ENCODE measurements at regions not wholly inside any gene's neighbourhood (a gene's known extent, or its start where the extent isn't known, plus 50 kb on each side); places are given as distances from the start of the nearest gene placed in this dataset.

- DNase-seq: no peak
Measured at GRCh38 chr12:60391791-60392190, 796.0 kb downstream of the SLC16A7 start.

GRCh38 chr12:60393093-60393492, 797.3 kb downstream of the SLC16A7 start:
- no peak for DNase-seq

- DNase-seq: no peak
Measured at GRCh38 chr12:60394665-60395064, 798.8 kb downstream of the SLC16A7 start.

GRCh38 chr12:60398547-60398946, 802.7 kb downstream of the SLC16A7 start:
- no peak for DNase-seq

GRCh38 chr12:60399064-60399463, 803.2 kb downstream of the SLC16A7 start:
- no peak for DNase-seq

GRCh38 chr12:60402996-60403395, 807.2 kb downstream of the SLC16A7 start:
- DNase-seq: no peak

GRCh38 chr12:60415351-60415750, 819.5 kb downstream of the SLC16A7 start:
- DNase-seq: no peak

GRCh38 chr12:60419986-60420385, 824.2 kb downstream of the SLC16A7 start:
- no peak for DNase-seq

- DNase-seq: no peak
Measured at GRCh38 chr12:60421741-60422140, 825.9 kb downstream of the SLC16A7 start.

GRCh38 chr12:60437297-60437696, 841.5 kb downstream of the SLC16A7 start:
- no peak for DNase-seq

GRCh38 chr12:60441577-60441976, 845.7 kb downstream of the SLC16A7 start:
- no peak for DNase-seq

- no peak for DNase-seq
Measured at GRCh38 chr12:60451457-60451856, 855.6 kb downstream of the SLC16A7 start.

- no peak for DNase-seq
Measured at GRCh38 chr12:60465060-60465459, 869.2 kb downstream of the SLC16A7 start.

- no peak for DNase-seq
Measured at GRCh38 chr12:60468546-60468945, 872.7 kb downstream of the SLC16A7 start.

- no peak for DNase-seq
Measured at GRCh38 chr12:60475825-60476224, 880.0 kb downstream of the SLC16A7 start.

- no peak for DNase-seq
Measured at GRCh38 chr12:60487284-60487683, 891.5 kb downstream of the SLC16A7 start.

GRCh38 chr12:60489071-60489470, 893.2 kb downstream of the SLC16A7 start:
- no peak for DNase-seq

GRCh38 chr12:60494244-60494643, 898.4 kb downstream of the SLC16A7 start:
- no peak for DNase-seq

- DNase-seq: no peak
Measured at GRCh38 chr12:60498656-60499055, 902.8 kb downstream of the SLC16A7 start.

- no peak for DNase-seq
Measured at GRCh38 chr12:60501124-60501729, 905.4 kb downstream of the SLC16A7 start.

GRCh38 chr12:60522684-60523400, 927.0 kb downstream of the SLC16A7 start:
- DNase-seq: no peak

GRCh38 chr12:60529261-60529660, 933.4 kb downstream of the SLC16A7 start:
- DNase-seq: no peak

- no peak for DNase-seq
Measured at GRCh38 chr12:60529723-60530122, 933.9 kb downstream of the SLC16A7 start.

GRCh38 chr12:60535363-60535762, 939.5 kb downstream of the SLC16A7 start:
- DNase-seq: no peak

GRCh38 chr12:60539592-60539991, 943.8 kb downstream of the SLC16A7 start:
- no peak for DNase-seq

Data from CD4-positive, alpha-beta T cell treated with Interleukin-10 for 1 hour (primary cell).